ENCODE measurements at regions not wholly inside any gene's neighbourhood (a gene's known extent, or its start where the extent isn't known, plus 50 kb on each side); places are given as distances from the start of the nearest gene placed in this dataset.

GRCh38 chr12:87349681-87350080 is 679.5 kb downstream of the C12orf50 start:
- H3K4me1 ChIP-seq (replicated peaks), result no peaks in the 10 kb centered on the region
- no peak overlapping the region for H3K27ac ChIP-seq
- 80% methylated on average over 3 of the region's 3 CpGs for WGBS
- intact Hi-C loops (cut with DNase I), result no loop called here
- no peaks in the 10 kb centered on the region for H3K9me3 ChIP-seq
- no peak overlapping the region for H3K4me3 ChIP-seq
- no peak for DNase-seq (ENCODE audit: low spot score)
- H3K27me3 ChIP-seq (replicated peaks; ENCODE audit: insufficient read depth), result no peaks in the 10 kb centered on the region
- TF ChIP-seq POLR2A (IDR thresholded peaks at IDR 0.05) (no peak), POLR2AphosphoS5 (IDR thresholded peaks at IDR 0.05) (no peak), CTCF (IDR thresholded peaks at IDR 0.05) (no peak)
- H3K36me3 ChIP-seq, result no peaks in the 10 kb centered on the region

- 64% methylated on average over 3 of the region's 3 CpGs for WGBS
- no peaks in the 10 kb centered on the region for H3K27me3 ChIP-seq (replicated peaks; ENCODE audit: insufficient read depth)
- DNase-seq (ENCODE audit: low spot score), result no peak
- no peaks in the 10 kb centered on the region for H3K4me1 ChIP-seq (replicated peaks)
- H3K36me3 ChIP-seq, result no peaks in the 10 kb centered on the region
- H3K9me3 ChIP-seq, result no peaks in the 10 kb centered on the region
- intact Hi-C loops (cut with DNase I), result no loop called here
- TF ChIP-seq POLR2AphosphoS5 (IDR thresholded peaks at IDR 0.05) (no peak), POLR2A (IDR thresholded peaks at IDR 0.05) (no peak), CTCF (IDR thresholded peaks at IDR 0.05) (no peak)
- H3K27ac ChIP-seq, result no peak overlapping the region
- no peak overlapping the region for H3K4me3 ChIP-seq
Observed at GRCh38 chr12:87348071-87348470, 681.1 kb downstream of the C12orf50 start.

GRCh38 chr12:87344699-87345098 is 684.5 kb downstream of the C12orf50 start:
- Histone ChIP-seq H3K27me3 (replicated peaks; ENCODE audit: insufficient read depth) (no peaks in the 10 kb centered on the region), H3K9me3 (no peaks in the 10 kb centered on the region), H3K4me3 (no peak overlapping the region), H3K27ac (no peak overlapping the region), H3K4me1 (replicated peaks) (no peaks in the 10 kb centered on the region), H3K36me3 (no peaks in the 10 kb centered on the region)
- no peak for DNase-seq (ENCODE audit: low spot score)
- WGBS, result 81% methylated on average over 4 of the region's 4 CpGs
- intact Hi-C loops (cut with DNase I), result no loop called here
- TF ChIP-seq POLR2A (IDR thresholded peaks at IDR 0.05), result no peak
- no peak for TF ChIP-seq POLR2AphosphoS5 (IDR thresholded peaks at IDR 0.05)
- TF ChIP-seq CTCF (IDR thresholded peaks at IDR 0.05), result no peak

- Histone ChIP-seq H3K4me1 (replicated peaks) (no peaks in the 10 kb centered on the region), H3K36me3 (no peaks in the 10 kb centered on the region), H3K27me3 (replicated peaks; ENCODE audit: insufficient read depth) (no peaks in the 10 kb centered on the region), H3K9me3 (no peaks in the 10 kb centered on the region), H3K4me3 (no peak overlapping the region), H3K27ac (no peak overlapping the region)
- no peak for TF ChIP-seq CTCF (IDR thresholded peaks at IDR 0.05)
- TF ChIP-seq POLR2AphosphoS5 (IDR thresholded peaks at IDR 0.05), result no peak
- TF ChIP-seq POLR2A (IDR thresholded peaks at IDR 0.05), result no peak
- 45% methylated on average over 2 of the region's 2 CpGs for WGBS
- no peak for DNase-seq (ENCODE audit: low spot score)
- intact Hi-C loops (cut with DNase I), result no loop called here
Observed at GRCh38 chr12:87338681-87339080, 690.5 kb downstream of the C12orf50 start.

- 63% methylated on average over 2 of the region's 2 CpGs for WGBS
- no peak for DNase-seq (ENCODE audit: low spot score)
- intact Hi-C loops (cut with DNase I), result no loop called here
- H3K27ac ChIP-seq, result no peak overlapping the region
- no peaks in the 10 kb centered on the region for H3K27me3 ChIP-seq (replicated peaks; ENCODE audit: insufficient read depth)
- H3K9me3 ChIP-seq, result no peaks in the 10 kb centered on the region
- H3K36me3 ChIP-seq, result no peaks in the 10 kb centered on the region
- TF ChIP-seq POLR2AphosphoS5 (IDR thresholded peaks at IDR 0.05) (no peak), CTCF (IDR thresholded peaks at IDR 0.05) (no peak), POLR2A (IDR thresholded peaks at IDR 0.05) (no peak)
- no peak overlapping the region for H3K4me3 ChIP-seq
- H3K4me1 ChIP-seq (replicated peaks), result no peaks in the 10 kb centered on the region
Observed at GRCh38 chr12:87336814-87337336, 692.3 kb downstream of the C12orf50 start.

Data from prostate gland (tissue), 2 donors.